Keratinocyte (primary cell): ENCODE measurements at regions not wholly inside any gene's neighbourhood (a gene's known extent, or its start where the extent isn't known, plus 50 kb on each side); places are given as distances from the start of the nearest gene placed in this dataset.

Experiments
- EZH2 ChIP-seq: IDR thresholded peaks from one replicate; pipeline ENCODE4 v1.6.1; 2012; ENCODE audit warnings: inconsistent platforms, mild to moderate bottlenecking, low read length, moderate library complexity
- TF ChIP-seq, protein P1 (sequence below), 3 experiments: IDR thresholded peaks in 1 of 3; conservative IDR thresholded peaks in 1 of 3; optimal IDR thresholded peaks in 1 of 3; 2 replicates in 2 of 3; 3 replicates in 1 of 3; pipeline versions ENCODE3 to v1.5.1; 2011; ENCODE audit warnings: low read length in 3 of 3, mild to moderate bottlenecking in 3 of 3, moderate library complexity in 2 of 3, control low read depth in 1 of 3, inconsistent platforms in 1 of 3; ENCODE audit not compliant: insufficient read depth in 2 of 3; ENCODE audit errors: extremely low read depth in 1 of 3

DNA sequence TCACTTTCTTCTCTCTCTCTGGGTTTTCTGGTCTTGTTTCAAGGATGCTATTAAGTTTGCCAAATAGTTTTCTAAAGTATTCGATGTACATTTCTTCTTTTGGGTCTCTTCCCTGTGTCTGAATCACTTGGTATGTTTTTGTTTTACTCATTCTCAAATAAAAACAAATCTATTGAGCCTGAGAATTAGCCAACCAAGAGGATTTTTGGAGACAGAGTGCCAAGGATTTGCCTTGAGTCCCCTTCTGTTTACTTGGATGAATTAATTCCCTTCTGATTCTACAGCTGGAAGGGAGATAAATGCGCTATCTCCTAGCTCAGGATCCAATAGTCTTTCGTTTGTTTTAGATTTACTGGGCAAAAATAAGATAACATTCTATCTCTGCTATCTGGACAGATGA lies 255.5 kb downstream of the SYT10 start:
- TF ChIP-seq, protein P1, sequence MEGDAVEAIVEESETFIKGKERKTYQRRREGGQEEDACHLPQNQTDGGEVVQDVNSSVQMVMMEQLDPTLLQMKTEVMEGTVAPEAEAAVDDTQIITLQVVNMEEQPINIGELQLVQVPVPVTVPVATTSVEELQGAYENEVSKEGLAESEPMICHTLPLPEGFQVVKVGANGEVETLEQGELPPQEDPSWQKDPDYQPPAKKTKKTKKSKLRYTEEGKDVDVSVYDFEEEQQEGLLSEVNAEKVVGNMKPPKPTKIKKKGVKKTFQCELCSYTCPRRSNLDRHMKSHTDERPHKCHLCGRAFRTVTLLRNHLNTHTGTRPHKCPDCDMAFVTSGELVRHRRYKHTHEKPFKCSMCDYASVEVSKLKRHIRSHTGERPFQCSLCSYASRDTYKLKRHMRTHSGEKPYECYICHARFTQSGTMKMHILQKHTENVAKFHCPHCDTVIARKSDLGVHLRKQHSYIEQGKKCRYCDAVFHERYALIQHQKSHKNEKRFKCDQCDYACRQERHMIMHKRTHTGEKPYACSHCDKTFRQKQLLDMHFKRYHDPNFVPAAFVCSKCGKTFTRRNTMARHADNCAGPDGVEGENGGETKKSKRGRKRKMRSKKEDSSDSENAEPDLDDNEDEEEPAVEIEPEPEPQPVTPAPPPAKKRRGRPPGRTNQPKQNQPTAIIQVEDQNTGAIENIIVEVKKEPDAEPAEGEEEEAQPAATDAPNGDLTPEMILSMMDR (optimal IDR thresholded peaks at IDR 0.05 in 1 of 3, IDR thresholded peaks at IDR 0.05 in 1 of 3, conservative IDR thresholded peaks at IDR 0.05 in 1 of 3; ENCODE audit: extremely low read depth in 1 of 3, insufficient read depth in 2 of 3, low read length in 3 of 3), result no peak
- no peak for TF ChIP-seq EZH2
